PC-9 (cell line): ENCODE measurements at regions not wholly inside any gene's neighbourhood (a gene's known extent, or its start where the extent isn't known, plus 50 kb on each side); places are given as distances from the start of the nearest gene placed in this dataset.

Experiments used
- BruUV-seq: library from RNA; stranded (reverse); fragments of 400-500 nt; replicated peaks from 2 replicates; lab custom pipeline; 2021; lab: Mats Ljungman, UMichigan
- CTCF ChIA-PET: fragments of 300-600 bp; sonication (Branson Sonifier 250); formaldehyde crosslinking; loops from one replicate; lab custom pipeline; 2022; ENCODE audit warnings: antibody characterized with exemption; lab: Charles Lee
- POLR2A ChIA-PET: fragments of 300-600 bp; sonication (Branson Sonifier 250); formaldehyde crosslinking; loops from one replicate; lab custom pipeline; 2022; ENCODE audit warnings: antibody characterized with exemption; ENCODE audit not compliant: unreplicated experiment; lab: Charles Lee
- DNase-seq, 2 experiments: peaks; one replicate each; pipeline versions ENCODE4 v3.0.0 to v3.0.0-alpha.2; 2015 to 2022; ENCODE audit warnings: mixed read lengths in 1 of 2
- H2AFZ ChIP-seq: fragments of 200-600 bp; sonication (generic); 2 replicates; pipeline ENCODE4 v1.8.1; 2017; ENCODE audit warnings: antibody characterized with exemption
- H3F3A ChIP-seq: fragments of 200-600 bp; sonication (generic); 2 replicates; pipeline ENCODE4 v1.8.1; 2017; ENCODE audit warnings: antibody characterized with exemption, mild to moderate bottlenecking, low read depth; ENCODE audit not compliant: insufficient read depth
- H3K27ac ChIP-seq: fragments of 200-600 bp; sonication (generic); 2 replicates; pipeline ENCODE4 v1.6.1; 2016; ENCODE audit warnings: mixed run types
- H3K27me3 ChIP-seq: fragments of 200-600 bp; sonication (generic); 2 replicates; pipeline ENCODE4 v1.6.1; 2016; ENCODE audit warnings: low read depth, mixed run types; ENCODE audit not compliant: insufficient read depth
- H3K36me3 ChIP-seq: fragments of 200-600 bp; sonication (generic); 2 replicates; pipeline ENCODE4 v1.6.1; 2016; ENCODE audit warnings: low read depth, mixed run types
- H3K4me1 ChIP-seq: fragments of 200-600 bp; sonication (generic); replicated peaks from 2 replicates; pipeline ENCODE4 v1.6.1; 2016; ENCODE audit warnings: mixed run types; ENCODE audit not compliant: insufficient read depth
- H3K4me2 ChIP-seq: fragments of 200-600 bp; sonication (generic); 2 replicates; pipeline ENCODE4 v1.6.1; 2017; ENCODE audit warnings: mixed run types
- H3K4me3 ChIP-seq: fragments of 200-600 bp; sonication (generic); 2 replicates; pipeline ENCODE4 v1.6.1; 2016; ENCODE audit warnings: mixed run types
- H3K79me2 ChIP-seq: fragments of 200-600 bp; sonication (generic); 2 replicates; pipeline ENCODE4 v1.6.1; 2017; ENCODE audit warnings: low read depth, mixed run types
- H3K9me2 ChIP-seq: fragments of 200-600 bp; sonication (generic); 2 replicates; pipeline ENCODE4 v1.8.1; 2017; ENCODE audit warnings: mild to moderate bottlenecking; ENCODE audit not compliant: insufficient read depth
- H3K9me3 ChIP-seq: fragments of 200-600 bp; sonication (generic); 2 replicates; pipeline ENCODE4 v1.8.1; 2016; ENCODE audit warnings: low read depth; ENCODE audit not compliant: insufficient read depth
- H4K20me1 ChIP-seq: fragments of 200-600 bp; sonication (generic); 2 replicates; pipeline ENCODE4 v1.8.1; 2017; ENCODE audit not compliant: insufficient read depth
- EZH2 ChIP-seq: fragments of 200-600 bp; sonication (generic); IDR thresholded peaks from 2 replicates; pipeline ENCODE4 v1.8.0; 2017; ENCODE audit warnings: antibody characterized with exemption, low read depth
- intact Hi-C: fragments of 100-400 bp; cut with micrococcal nuclease; formaldehyde crosslinking; loops from one replicate; pipeline ENCODE4 v1.10.0; 2022; ENCODE audit not compliant: unreplicated experiment
- TF ChIP-seq, protein P1 (sequence below): fragments of 200-600 bp; sonication (generic); conservative IDR thresholded peaks from 2 replicates; pipeline ENCODE4 v1.6.1; 2017; ENCODE audit warnings: mixed run types, antibody characterized with exemption, mild to moderate bottlenecking, moderate library complexity

GRCh38 chr12:78767264-78767981 is 97.2 kb upstream of the SYT1 start:
- no TSS peak for BruUV-seq
- CTCF ChIA-PET = no interaction called here

DNA sequence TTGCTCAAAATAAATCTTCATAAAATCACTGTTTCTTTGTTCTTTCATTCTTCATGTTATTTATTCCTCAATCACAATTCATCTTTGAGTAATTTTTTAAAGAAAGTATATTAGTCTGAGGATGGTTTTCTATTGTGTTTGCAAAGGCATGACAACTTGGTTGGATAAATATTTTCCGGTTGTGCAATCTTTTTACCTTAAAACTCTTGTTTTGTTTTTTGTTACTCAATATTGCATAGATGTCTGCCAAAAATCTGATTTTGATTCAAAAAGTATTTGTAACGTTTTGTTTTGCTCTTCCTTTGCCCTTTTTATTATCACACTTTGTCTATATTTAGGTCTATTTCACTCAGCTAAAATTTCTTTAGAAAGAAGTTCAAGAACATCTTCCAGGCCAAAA is 86.2 kb upstream of the SYT1 start:
- DNase-seq = no peak
- H4K20me1 ChIP-seq = no peaks in the 10 kb centered on the region
- no peaks in the 10 kb centered on the region for H3K9me3 ChIP-seq
- BruUV-seq = no TSS peak
- H3K4me2 ChIP-seq = no peak overlapping the region
- H3K27me3 ChIP-seq = no peaks in the 10 kb centered on the region
- intact Hi-C loops = no loop called here
- no peak overlapping the region for H3K4me3 ChIP-seq
- ChIA-PET CTCF (no interaction called here), POLR2A (no interaction called here)
- no peaks in the 10 kb centered on the region for H3K79me2 ChIP-seq
- H3K27ac ChIP-seq = no peak overlapping the region
- H3F3A ChIP-seq = no peaks in the 10 kb centered on the region
- H2AFZ ChIP-seq = no peak overlapping the region; the same call in 1 of the 2 replicates
- H3K36me3 ChIP-seq = no peaks in the 10 kb centered on the region
- no peaks in the 10 kb centered on the region; the same call in 1 of the 2 replicates for H3K9me2 ChIP-seq
- TF ChIP-seq EZH2 = no peak
- TF ChIP-seq, protein P1, sequence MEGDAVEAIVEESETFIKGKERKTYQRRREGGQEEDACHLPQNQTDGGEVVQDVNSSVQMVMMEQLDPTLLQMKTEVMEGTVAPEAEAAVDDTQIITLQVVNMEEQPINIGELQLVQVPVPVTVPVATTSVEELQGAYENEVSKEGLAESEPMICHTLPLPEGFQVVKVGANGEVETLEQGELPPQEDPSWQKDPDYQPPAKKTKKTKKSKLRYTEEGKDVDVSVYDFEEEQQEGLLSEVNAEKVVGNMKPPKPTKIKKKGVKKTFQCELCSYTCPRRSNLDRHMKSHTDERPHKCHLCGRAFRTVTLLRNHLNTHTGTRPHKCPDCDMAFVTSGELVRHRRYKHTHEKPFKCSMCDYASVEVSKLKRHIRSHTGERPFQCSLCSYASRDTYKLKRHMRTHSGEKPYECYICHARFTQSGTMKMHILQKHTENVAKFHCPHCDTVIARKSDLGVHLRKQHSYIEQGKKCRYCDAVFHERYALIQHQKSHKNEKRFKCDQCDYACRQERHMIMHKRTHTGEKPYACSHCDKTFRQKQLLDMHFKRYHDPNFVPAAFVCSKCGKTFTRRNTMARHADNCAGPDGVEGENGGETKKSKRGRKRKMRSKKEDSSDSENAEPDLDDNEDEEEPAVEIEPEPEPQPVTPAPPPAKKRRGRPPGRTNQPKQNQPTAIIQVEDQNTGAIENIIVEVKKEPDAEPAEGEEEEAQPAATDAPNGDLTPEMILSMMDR = no peak
- no peaks in the 10 kb centered on the region for H3K4me1 ChIP-seq

More at GRCh38 chr12:78767264-78767981, 97.2 kb upstream of the SYT1 start:
- Histone ChIP-seq H3K9me2 (no peaks in the 10 kb centered on the region), H3K27ac (no peak overlapping the region), H3K4me1 (no peaks in the 10 kb centered on the region), H3K36me3 (no peaks in the 10 kb centered on the region), H3K4me3 (no peak overlapping the region), H4K20me1 (no peaks in the 10 kb centered on the region; the same call in 1 of the 2 replicates), H2AFZ (no peak overlapping the region), H3K4me2 (no peak overlapping the region), H3K27me3 (no peaks in the 10 kb centered on the region), H3K79me2 (no peaks in the 10 kb centered on the region), H3F3A (no peaks in the 10 kb centered on the region), H3K9me3 (no peaks in the 10 kb centered on the region)
- no peak for TF ChIP-seq EZH2
- TF ChIP-seq, protein P1 = no peak
- no peak for DNase-seq
- intact Hi-C loops = no loop called here
- POLR2A ChIA-PET = no interaction called here

DNA sequence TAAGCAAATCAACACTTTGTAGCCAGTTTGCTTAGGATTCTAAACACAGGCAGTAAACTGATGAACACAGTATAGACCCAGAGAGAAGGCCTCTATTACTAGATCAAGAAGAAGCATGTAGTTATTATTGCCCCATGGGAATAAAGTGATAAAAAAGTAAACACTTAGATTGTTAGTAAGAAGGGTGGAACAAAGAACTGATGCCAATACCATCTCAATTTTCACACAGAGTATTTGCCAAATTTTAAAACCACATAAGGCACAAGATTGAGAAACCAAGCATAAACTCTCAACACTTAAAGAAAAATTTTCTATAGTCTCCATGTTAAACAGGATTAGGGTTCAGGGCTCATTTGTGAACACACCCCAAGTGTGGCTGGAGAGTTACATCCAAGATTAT is 77.0 kb upstream of the SYT1 start:
- Histone ChIP-seq H3K27me3 (no peaks in the 10 kb centered on the region), H3F3A (no peaks in the 10 kb centered on the region), H3K4me3 (no peak overlapping the region), H3K27ac (no peak overlapping the region), H3K9me3 (no peaks in the 10 kb centered on the region), H4K20me1 (no peaks in the 10 kb centered on the region), H2AFZ (no peak overlapping the region), H3K9me2 (no peaks in the 10 kb centered on the region), H3K4me1 (no peaks in the 10 kb centered on the region), H3K79me2 (no peaks in the 10 kb centered on the region), H3K4me2 (no peak overlapping the region), H3K36me3 (no peaks in the 10 kb centered on the region)
- TF ChIP-seq EZH2 = no peak
- TF ChIP-seq, protein P1 = no peak
- POLR2A ChIA-PET = no interaction called here
- DNase-seq = no peak
- CTCF ChIA-PET = no interaction called here
- intact Hi-C loops = no loop called here
- no TSS peak for BruUV-seq
